CMK (cell line): ENCODE measurements at regions not wholly inside any gene's neighbourhood (a gene's known extent, or its start where the extent isn't known, plus 50 kb on each side); places are given as distances from the start of the nearest gene placed in this dataset.

Experiments used
- DNase-seq: peaks from one replicate; pipeline ENCODE4 v3.0.0-alpha.2; 2010; ENCODE audit warnings: low read depth

DNA sequence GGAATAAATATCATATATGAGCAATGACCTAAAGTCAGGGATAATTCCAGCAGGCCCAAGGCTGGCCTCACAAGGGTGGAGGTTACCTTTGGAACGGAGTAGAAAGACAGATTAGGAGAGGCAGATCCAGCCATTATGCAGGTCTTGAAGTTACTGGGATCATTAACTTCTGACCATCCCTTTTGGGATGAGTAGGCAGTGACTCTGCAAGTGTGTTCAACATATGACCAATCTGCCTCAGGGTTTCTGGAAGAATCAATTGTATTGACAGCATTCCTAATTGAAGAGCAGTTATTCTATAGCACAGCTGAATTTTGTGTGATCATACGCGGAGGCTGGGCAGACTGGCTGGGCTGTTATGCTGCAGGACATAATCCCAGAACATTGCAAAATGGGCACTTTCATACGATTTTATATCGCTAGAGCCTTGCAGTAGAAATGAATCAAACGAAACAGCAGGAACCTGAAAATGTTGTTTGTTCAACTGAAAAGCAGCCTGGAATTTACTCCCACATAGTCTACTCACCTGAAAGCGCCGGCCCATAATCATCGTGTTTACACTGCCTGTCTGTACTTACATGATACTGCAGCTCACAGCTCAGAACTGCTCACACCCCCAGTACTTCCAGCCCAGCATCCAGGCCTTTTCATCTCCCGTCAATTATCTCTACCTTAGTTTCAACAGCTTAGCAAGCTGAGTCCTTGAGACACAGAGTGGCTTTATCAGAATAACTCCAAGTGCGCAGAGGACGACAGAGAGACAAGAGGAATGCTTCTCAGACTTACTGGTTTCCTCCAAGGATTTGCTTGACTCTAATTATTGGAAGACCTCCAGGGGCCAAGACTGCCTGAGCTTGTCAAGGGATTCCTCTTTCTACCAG lies 556.1 kb downstream of the EFNB2 start:
- no peak for DNase-seq

DNA sequence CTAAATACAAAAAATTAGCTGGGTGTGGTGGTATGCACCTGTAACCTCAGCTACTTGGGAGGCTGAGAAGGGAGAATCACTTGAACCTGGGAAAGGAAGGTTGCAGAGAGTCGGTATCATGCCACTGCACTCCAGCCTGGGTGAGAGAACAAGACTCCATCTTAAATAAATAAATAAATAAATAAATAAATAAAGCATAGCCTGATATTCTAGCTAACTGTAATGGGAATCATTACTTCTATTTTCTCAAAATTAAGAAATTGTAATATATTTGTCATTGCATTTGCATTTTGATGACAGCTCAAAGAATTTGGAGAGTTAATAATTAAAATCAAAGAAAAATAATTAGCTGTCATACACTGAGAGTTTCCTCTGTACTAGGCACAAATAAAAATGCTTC lies 561.1 kb downstream of the EFNB2 start:
- no peak for DNase-seq

DNA sequence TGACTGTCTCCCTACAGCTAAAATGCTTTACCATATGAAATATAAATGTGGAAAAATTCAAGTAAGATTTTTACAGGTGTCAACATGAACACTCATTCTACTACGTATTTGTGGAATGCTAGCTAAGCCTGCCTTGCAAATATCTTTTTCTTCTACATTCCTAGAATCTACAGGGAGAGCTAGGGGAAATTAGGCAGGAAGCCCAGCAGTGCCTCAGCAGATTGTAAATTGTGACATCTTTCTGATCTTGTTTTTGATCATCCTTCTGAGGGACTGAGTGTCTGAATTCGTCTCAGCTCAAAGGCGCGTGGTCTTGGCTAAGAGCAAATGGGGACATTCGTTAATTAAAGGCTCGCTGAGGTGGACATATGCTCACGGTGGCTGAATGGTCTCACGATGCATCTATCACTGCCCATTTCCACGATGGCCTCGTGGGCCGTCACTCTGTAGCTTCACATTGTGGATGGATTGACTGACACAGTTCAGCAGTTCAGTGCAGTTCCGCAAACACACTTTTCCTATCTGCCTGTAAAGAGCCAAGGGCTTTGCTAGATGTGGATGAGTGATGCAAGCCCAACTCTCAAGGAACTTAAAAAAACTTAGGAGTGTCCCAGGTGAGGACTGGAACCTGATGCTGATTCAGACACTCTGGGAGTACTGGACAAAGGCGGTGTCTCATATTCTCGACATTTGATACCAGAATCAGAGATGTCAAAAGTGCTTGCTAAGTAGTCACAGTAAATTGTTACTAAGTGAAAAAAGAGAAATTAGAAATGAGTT lies 562.5 kb downstream of the EFNB2 start:
- DNase-seq, result no peak

DNA sequence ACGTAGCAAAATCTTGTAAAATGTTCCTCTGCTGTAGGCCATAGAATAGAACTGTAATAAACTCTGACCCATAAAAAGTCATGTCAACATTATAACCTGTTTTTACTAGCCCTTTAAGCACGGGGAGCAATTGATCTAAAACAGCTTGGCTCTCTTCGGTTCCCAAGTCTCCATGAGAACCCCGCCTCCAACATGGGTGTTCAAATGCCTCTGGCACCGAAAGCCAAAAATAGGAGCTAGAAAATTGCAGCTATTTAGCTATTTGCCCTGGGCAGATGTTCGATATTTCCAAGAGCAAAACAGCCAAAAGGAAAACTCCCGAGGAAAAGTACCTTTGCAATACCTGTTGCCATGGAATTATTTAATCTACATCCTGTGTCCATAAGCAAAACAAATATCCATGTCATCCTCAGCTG lies 563.1 kb downstream of the EFNB2 start:
- DNase-seq, result no peak

DNA sequence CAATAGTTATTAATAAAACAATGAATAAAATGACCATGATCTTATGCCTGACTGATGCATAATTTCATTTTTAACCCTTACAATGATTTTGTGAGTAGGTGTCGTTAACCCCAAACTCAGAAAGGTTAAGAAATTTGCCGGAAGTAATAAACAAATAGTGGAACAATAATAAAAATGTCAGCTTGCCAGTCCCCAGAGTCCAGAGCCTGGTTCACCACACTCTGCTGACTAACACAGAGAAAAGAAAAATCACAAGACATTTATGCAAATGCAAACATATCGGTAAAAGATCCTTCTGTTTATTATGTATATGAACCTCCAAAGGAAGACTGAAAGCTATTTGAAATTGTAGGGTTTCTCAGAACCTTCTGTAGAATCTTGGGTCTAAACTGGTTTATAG lies 563.7 kb downstream of the EFNB2 start:
- no peak for DNase-seq

DNA sequence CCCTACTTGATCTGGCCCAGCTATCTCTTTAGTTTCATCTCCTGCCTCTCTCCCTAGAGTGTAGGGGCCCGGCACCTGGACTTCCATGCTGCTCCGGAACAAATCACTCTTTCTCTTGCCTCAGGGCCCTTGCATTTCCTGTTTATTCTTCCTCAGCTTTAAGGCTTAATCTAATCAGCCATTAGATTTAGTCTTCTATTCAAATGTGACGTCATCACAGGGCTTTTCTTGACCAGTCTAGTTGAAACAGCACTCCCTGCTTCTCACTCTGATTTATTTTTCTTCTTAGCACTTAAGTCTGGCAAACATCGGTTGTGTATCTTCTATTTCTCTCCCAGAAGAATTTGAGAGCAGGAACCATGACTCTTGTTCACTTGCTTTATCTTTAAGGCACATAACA lies 564.1 kb downstream of the EFNB2 start:
- no peak for DNase-seq

DNA sequence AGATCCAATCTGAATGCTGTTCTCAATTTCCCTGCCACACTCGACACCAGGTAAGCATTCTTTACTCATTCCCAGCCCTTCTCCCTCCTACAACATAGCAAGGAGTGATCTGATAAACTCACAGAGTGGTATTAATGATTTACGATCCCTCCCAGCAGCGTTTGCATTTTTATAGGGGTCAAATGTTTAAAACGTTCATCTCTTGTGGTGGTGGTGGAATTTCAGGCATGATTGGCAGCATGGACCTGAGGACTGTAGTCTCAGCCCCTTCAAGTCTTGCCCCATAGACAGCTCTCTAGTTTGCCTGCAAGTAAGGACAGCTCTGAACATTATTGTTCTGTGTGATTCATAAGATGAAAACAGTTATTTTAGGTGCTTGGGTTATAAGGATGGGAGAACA lies 565.7 kb downstream of the EFNB2 start:
- DNase-seq, result no peak

DNA sequence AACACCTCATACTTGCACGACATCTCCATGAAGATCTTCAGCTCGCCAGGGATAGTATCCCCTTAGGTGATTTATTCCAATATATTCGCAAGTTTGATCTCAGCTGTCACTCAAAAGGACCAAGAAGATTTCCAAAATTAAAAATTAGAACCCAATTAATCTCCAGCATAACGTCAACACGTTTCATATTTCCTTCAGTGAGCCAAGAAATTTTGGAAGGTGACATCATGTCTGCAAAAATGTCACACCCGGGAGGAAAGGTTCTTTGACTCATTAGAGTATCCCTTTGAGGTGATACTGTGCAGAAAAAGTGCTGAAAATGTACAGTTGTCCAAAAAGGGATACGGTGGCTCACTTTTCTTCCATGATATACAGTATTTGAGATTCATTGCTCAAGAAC lies 569.6 kb downstream of the EFNB2 start:
- no peak for DNase-seq

DNA sequence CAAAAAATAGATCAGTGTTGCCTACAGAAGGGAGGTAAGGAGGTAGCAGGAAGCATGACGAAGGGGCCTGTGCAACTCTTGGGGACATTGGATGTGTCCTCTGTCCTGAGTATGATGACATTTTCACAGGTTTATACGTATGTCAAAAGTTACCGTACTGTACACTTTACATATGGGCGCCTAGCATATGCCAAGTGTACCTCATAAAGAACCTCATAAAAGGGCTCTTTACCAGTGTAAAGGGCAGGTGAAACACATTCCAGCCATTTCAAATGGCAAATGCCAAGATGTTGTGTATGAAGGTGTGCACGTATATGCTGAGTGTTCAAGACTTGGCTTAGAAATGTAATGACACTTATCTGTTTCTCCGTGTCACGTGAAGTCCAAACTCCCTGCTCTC lies 573.4 kb downstream of the EFNB2 start:
- DNase-seq, result no peak

DNA sequence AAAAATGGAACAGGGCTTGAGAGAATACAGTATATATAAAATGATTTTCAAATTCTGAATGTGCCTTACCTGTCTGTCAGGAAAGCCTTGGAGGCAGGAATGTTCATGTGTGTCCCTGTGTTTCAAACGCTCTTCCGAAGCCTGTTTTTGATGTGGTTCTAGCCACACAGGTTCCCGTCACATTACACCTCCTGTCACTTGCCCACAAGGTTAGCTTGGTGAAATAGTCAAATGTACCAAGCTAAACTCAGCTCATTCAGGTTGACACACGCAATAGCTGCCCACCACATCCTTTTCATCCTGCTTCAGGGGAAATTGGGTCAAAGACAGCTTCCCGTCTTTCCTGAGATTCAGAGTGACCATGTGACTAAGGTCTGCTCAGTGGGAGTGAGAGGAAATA lies 574.0 kb downstream of the EFNB2 start:
- no peak for DNase-seq

DNA sequence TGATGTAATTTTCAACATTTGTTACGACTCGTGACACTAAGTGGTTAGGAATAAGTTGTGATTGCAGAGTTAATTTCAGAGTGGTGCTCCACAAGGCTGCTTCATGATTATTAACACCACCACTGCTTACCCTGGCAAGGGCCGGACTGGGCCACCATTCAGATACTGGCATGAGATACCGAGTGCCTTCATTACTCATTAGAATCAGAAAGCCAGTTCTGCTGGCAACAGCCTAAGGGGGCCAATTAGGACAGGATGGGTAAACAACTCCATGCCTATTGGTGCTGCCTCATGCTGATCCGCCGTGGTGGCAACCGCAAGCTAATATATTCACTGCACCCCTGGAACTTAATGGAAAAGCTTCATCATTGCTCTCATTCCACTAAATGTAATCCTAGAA lies 575.1 kb downstream of the EFNB2 start:
- DNase-seq, result no peak

DNA sequence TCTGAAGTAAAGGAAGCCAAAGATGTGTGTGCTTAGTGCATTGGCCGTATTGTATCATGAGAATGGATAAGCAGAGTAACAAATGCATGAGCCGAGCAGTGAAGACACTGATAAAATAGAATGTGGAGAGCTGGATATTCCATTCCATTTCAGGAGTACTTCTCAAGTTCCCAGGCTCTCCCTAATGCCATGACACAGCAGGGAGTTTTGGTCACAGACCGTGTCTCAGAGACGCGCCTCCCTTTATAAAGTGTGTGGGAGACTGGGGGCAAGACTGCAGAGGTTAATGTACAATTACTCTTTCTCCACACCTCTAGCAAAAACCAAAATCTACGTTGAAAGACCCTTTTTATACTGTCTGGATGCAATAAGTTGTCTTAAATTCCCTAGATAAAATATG lies 575.6 kb downstream of the EFNB2 start:
- DNase-seq, result no peak

DNA sequence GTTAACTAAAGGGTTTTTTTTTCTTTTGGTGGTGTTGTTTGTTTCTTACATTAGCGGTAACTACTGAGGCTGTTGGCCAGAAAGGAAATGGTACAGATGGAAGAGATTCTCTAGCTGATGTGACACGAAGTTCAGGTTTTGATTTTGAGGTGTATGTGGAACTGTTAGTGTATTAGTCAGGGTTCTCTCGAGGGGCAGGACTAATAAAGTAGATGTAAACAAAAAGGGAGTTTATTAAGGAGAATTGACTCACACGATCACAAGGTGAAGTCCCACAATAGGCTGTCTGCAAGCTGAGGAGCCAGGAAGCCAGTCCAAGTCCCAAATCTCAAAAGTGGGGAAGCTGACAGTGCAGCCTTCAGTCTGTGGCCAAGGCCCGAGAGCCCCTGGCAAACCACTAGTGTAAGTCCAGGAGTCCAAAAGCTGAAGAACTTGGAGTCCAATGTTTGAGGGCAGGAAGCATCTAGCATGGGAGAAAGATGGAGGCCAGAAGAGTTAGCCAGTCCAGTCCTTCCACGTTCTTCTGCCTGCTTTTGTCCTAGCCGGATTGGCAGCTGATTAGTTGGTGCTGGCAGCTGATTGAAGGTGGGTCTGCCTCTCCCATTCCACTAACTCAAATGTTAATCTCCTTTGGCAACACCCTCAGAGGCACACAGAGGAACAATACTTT lies 577.6 kb downstream of the EFNB2 start:
- DNase-seq, result no peak

DNA sequence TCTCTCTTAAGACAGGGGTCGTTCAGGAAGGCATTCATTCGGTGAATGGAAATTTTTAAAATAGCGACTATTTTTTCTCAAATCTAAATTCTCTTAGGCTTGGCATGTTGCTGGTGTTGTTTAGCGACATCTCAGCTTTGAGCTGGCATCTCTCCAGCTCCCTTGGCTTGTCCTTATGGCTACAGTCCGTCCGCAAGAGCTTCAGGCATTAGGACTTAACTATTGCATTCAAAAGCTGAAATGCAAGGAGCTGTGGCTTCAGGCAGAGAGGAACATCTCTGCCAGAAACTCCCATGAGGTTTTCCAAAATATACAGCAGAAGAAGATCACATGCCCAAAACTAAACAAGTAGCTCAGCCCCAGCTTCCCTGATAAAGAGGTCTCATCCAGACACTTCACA lies 578.5 kb downstream of the EFNB2 start:
- DNase-seq, result no peak

DNA sequence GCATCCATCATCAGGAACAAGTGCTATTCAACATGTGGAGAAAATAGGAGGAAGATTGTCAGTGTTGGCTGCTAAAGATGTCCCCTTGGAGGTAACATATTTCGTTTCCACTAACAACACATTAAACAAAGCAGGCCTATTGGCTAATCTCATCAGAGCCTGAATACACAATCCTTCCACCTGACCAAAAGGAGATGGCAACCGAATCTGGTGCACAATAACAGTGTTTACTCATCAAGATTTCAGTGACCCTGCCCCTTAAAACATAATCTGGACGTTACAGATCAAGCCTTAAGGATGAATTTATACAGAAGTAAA lies 582.5 kb downstream of the EFNB2 start:
- no peak for DNase-seq

DNA sequence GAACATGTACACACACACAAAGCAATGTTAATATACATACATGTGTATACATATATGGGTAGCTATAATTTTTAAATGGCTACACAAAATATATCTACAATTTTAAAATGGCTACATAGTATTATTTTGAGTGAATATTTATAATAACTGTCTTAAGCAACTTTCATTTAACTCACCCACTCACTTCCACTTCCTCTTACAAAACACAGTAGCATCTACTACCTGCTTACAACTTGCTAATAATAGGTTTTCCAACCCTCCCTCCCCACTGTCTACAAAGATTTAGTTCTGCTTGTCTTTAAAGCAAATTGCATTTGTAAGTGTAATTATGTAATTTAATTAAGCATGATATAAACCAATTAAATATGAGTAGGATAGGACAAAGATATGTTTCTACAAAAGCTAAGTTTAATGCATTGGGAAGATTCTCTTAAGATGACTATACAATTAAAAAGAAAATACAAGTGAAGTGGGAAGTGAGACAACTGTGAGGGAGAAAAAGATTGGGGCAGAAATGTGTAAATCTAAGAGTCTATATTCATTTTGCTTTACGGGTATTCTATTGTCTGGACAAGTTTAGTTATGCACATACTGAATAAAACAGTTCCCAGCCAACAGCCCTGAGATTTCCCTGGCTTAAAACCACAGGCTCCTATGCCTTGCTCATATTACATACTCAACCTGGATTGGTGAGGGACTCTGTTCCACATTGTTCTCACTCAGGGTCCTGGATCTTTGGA lies 583.1 kb downstream of the EFNB2 start:
- DNase-seq, result no peak

DNA sequence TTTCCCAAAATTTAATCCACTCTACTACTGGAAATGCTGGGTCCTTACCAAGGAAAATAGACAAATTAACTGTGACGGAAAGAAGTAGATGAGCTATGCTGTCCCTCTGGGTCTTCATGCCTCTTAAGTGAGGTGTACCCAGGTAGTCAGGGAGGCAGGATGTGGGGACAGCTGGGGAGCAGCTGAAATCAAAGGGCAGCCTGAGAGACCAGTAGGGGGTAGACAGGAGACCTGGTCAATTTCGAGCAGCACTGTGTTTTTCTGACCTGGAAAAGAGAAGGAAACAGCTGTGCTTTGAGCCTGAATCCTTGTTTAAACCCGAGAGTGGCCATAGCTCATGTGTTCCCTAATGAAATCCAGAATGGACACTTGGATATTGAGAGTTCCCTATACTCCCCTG lies 587.3 kb downstream of the EFNB2 start:
- DNase-seq, result no peak

DNA sequence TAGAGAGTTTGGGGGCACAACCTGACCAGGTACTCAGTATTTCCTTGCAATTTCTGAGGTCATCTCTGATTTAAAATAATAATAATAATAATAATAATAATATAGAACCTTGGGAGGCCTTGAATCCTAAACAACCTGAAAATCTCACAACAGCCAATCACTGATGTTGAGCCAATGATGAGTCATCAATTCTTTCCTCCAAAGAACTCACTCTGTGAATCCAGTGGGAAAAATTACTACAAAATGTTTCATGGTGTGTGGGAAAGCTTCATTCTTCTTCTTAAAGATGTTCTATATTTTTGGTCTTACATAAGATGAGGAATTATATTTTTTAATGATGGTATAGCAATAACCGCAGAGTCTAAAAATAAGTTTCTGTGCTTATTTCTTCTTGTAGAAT lies 594.6 kb downstream of the EFNB2 start:
- no peak for DNase-seq

DNA sequence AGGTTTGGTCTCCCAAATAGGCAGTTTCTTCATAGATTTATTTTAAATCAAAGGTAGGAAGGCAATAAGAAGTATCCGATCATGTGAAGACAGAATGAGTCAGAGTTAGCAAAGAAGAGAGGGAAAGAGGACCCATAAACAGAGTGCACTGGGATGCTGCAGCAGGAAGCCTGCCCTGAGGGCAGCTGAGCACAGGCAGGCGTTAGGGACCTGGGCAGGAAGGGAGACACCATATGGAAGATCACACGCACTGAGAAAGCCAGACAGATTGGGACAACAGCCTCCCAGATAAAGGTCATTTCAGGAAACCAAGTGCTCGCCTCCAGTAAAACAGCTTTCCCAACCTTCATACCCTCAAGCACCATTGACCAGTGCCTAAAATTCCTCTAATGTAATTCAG lies 598.0 kb downstream of the EFNB2 start:
- DNase-seq, result no peak

DNA sequence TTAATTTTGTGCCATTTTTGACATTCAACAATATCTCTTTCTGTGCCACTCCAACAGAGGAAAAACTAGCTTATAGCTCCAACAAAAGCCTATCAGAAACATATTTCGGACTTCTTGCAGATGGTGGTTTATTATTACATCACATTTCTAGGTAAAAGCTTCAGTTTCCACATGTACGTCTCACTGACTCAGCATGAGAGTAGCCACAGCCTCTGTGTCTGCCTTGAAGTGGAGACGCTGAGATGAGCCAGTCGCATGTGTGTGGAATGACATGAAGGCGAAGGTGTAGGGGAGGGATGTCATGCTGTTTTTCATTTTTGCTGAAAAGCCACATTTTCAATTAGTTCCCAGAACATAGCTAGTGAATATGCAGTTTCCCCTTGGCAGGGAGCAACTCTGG lies 598.6 kb downstream of the EFNB2 start:
- DNase-seq, result no peak

DNA sequence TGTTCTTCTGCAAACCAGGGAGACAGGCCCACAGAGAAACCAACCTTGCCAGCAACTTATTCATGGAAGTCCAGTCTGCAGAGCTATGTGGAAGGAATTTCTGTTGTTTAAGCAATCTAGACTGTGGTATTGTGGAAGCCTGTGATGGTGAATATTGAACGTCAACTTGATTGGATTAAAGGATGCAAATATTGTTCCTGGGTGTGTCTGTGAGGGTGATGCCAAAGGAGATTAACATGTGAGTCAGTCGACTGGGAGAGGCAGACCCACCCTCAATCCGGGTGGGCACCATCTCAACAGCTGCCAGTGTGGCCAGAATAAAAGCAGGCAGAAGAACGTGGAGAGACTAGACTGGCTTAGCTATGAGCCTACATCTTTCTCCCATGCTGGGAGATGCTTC lies 606.0 kb downstream of the EFNB2 start:
- no peak for DNase-seq

DNA sequence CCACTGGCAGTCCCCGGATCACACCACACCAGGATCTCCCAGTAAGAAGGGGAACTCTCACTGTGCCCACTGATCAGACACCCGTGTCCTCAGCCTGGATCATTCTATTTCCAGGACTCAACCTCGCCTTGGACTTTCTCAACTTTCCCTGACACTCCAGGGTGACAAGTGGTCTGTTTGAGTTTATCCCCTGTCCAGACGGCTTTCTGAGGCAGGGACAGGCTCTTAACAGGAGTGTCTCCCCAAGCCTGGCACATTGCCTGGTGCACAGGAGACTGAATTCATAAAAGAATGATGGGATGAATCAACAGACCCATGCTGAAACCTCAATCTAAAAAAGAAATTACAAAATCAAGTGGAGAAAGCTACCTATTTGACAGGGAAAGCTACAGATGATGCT lies 606.6 kb downstream of the EFNB2 start:
- DNase-seq, result no peak

DNA sequence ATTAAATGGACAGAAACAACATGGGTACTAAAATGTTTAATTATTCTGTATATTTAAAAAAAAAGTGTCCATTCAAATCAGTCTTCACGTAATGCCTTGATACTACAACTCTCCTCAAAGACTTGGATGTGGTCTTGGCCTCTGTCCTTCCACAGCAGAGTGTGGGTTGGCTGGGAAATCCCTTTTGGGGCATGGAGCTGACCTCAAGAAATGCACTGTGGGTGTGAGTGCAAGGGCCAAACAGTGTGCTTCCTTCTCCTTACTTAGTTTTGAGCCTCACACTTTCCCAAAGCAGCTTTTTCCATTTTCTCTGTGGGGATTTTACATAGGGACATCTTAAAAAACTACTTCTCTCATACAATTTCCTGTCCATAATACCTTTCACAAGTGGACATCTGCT lies 607.4 kb downstream of the EFNB2 start:
- DNase-seq, result no peak
